ENCODE measurements at regions not wholly inside any gene's neighbourhood (a gene's known extent, or its start where the extent isn't known, plus 50 kb on each side); places are given as distances from the start of the nearest gene placed in this dataset.

DNA sequence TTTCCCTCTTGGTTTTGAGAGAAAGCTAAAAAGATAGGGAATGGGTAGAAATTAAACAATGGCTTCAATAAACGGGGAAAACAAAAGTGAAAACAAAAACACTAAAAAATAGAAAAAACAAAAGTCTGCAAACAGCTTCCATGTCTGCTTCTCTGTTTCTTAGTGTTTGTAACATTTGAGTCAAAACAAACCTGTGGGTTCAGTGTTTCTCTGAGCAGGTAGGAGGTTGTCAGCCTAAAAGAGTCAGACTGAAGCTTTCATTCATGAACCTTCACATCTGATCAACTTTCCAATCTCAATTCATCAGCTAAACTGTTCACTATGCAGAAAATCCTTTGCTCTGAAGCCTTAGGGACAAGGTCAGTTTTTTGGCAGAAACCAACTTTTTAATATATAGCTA is 102.5 kb upstream of the ADAMTS16 start (continued):
- TF ChIP-seq ZNF114 (CRISPR knock-in tag; IDR thresholded peaks at IDR 0.05) (no peak), CREB1 (CRISPR knock-in tag; IDR thresholded peaks at IDR 0.05; ENCODE audit: low read depth) (no peak)

DNA sequence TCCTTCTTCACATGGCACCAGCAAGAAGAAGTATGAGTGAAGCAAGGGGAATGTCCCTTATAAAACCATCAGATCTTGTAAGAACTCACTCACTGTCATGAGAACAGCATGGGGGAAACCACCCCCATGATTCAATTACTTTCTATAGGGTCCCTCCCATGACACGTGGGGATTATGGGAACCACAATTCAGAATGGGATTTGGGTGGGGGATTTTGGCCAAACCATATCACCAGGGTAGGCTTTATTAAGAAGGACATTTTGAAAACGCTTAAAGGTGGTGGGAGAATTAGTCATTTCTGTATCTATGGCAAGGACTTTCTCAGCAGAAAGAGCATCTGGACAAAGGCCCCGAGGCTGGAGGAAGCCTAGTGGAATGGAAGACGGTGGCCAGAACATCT is 100.2 kb upstream of the ADAMTS16 start:
- Mint-ChIP-seq H3K27ac (no peak overlapping the region), H3K36me3 (ENCODE audit: low read depth) (no peaks in the 10 kb centered on the region), H3K4me1 (no peaks in the 10 kb centered on the region), H3K9me3 (no peaks in the 10 kb centered on the region), H3K4me3 (no peak overlapping the region), H3K27me3 (ENCODE audit: insufficient read depth, low read depth, poor library complexity) (no peaks in the 10 kb centered on the region)
- Histone ChIP-seq H3K36me3 (ENCODE audit: insufficient read depth) (0 out of 2 replicates have a peak, but pooled peaks cover 6% of the 10 kb centered on the region), H3K4me2 (no peak overlapping the region), H3K79me2 (replicated peaks; ENCODE audit: insufficient read depth) (no peaks in the 10 kb centered on the region), H3K4me3 (no peak overlapping the region), H3K4me1 (ENCODE audit: insufficient read depth) (no peaks in the 10 kb centered on the region), H2AFZ (no peak overlapping the region), H3F3A (replicated peaks; ENCODE audit: low read depth) (no peaks in the 10 kb centered on the region), H4K20me1 (replicated peaks; ENCODE audit: insufficient read depth) (no peaks in the 10 kb centered on the region), H3K27me3 (ENCODE audit: insufficient read depth) (no peaks in the 10 kb centered on the region), H3K27ac (ENCODE audit: low read depth) (no peak overlapping the region), H3K9me2 (ENCODE audit: insufficient read depth) (0 out of 2 replicates have a peak, but pooled peaks cover 4% of the 10 kb centered on the region)
- DNase-seq (ENCODE audit: low spot score): no peak
- ATAC-seq: no peak
- TF ChIP-seq, protein P1, sequence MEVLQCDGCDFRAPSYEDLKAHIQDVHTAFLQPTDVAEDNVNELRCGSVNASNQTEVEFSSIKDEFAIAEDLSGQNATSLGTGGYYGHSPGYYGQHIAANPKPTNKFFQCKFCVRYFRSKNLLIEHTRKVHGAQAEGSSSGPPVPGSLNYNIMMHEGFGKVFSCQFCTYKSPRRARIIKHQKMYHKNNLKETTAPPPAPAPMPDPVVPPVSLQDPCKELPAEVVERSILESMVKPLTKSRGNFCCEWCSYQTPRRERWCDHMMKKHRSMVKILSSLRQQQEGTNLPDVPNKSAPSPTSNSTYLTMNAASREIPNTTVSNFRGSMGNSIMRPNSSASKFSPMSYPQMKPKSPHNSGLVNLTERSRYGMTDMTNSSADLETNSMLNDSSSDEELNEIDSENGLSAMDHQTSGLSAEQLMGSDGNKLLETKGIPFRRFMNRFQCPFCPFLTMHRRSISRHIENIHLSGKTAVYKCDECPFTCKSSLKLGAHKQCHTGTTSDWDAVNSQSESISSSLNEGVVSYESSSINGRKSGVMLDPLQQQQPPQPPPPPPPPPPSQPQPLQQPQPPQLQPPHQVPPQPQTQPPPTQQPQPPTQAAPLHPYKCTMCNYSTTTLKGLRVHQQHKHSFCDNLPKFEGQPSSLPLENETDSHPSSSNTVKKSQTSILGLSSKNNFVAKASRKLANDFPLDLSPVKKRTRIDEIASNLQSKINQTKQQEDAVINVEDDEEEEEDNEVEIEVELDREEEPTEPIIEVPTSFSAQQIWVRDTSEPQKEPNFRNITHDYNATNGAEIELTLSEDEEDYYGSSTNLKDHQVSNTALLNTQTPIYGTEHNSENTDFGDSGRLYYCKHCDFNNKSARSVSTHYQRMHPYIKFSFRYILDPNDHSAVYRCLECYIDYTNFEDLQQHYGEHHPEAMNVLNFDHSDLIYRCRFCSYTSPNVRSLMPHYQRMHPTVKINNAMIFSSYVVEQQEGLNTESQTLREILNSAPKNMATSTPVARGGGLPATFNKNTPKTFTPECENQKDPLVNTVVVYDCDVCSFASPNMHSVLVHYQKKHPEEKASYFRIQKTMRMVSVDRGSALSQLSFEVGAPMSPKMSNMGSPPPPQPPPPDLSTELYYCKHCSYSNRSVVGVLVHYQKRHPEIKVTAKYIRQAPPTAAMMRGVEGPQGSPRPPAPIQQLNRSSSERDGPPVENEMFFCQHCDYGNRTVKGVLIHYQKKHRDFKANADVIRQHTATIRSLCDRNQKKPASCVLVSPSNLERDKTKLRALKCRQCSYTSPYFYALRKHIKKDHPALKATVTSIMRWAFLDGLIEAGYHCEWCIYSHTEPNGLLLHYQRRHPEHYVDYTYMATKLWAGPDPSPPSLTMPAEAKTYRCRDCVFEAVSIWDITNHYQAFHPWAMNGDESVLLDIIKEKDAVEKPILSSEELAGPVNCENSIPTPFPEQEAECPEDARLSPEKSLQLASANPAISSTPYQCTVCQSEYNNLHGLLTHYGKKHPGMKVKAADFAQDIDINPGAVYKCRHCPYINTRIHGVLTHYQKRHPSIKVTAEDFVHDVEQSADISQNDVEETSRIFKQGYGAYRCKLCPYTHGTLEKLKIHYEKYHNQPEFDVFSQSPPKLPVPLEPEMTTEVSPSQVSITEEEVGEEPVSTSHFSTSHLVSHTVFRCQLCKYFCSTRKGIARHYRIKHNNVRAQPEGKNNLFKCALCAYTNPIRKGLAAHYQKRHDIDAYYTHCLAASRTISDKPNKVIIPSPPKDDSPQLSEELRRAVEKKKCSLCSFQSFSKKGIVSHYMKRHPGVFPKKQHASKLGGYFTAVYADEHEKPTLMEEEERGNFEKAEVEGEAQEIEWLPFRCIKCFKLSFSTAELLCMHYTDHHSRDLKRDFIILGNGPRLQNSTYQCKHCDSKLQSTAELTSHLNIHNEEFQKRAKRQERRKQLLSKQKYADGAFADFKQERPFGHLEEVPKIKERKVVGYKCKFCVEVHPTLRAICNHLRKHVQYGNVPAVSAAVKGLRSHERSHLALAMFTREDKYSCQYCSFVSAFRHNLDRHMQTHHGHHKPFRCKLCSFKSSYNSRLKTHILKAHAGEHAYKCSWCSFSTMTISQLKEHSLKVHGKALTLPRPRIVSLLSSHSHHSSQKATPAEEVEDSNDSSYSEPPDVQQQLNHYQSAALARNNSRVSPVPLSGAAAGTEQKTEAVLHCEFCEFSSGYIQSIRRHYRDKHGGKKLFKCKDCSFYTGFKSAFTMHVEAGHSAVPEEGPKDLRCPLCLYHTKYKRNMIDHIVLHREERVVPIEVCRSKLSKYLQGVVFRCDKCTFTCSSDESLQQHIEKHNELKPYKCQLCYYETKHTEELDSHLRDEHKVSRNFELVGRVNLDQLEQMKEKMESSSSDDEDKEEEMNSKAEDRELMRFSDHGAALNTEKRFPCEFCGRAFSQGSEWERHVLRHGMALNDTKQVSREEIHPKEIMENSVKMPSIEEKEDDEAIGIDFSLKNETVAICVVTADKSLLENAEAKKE (CRISPR knock-in tag; IDR thresholded peaks at IDR 0.05): no peak
- no peak for TF ChIP-seq CREB1 (CRISPR knock-in tag; IDR thresholded peaks at IDR 0.05; ENCODE audit: low read depth)
- TF ChIP-seq, protein P2, sequence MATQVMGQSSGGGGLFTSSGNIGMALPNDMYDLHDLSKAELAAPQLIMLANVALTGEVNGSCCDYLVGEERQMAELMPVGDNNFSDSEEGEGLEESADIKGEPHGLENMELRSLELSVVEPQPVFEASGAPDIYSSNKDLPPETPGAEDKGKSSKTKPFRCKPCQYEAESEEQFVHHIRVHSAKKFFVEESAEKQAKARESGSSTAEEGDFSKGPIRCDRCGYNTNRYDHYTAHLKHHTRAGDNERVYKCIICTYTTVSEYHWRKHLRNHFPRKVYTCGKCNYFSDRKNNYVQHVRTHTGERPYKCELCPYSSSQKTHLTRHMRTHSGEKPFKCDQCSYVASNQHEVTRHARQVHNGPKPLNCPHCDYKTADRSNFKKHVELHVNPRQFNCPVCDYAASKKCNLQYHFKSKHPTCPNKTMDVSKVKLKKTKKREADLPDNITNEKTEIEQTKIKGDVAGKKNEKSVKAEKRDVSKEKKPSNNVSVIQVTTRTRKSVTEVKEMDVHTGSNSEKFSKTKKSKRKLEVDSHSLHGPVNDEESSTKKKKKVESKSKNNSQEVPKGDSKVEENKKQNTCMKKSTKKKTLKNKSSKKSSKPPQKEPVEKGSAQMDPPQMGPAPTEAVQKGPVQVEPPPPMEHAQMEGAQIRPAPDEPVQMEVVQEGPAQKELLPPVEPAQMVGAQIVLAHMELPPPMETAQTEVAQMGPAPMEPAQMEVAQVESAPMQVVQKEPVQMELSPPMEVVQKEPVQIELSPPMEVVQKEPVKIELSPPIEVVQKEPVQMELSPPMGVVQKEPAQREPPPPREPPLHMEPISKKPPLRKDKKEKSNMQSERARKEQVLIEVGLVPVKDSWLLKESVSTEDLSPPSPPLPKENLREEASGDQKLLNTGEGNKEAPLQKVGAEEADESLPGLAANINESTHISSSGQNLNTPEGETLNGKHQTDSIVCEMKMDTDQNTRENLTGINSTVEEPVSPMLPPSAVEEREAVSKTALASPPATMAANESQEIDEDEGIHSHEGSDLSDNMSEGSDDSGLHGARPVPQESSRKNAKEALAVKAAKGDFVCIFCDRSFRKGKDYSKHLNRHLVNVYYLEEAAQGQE (IDR thresholded peaks at IDR 0.05; ENCODE audit: unreplicated experiment): no peak
- no peak for TF ChIP-seq STAT1 (IDR thresholded peaks at IDR 0.05; ENCODE audit: unreplicated experiment)
- no peak for TF ChIP-seq JUNB (IDR thresholded peaks at IDR 0.05; ENCODE audit: unreplicated experiment)
- no peak for TF ChIP-seq EZH2phosphoT487 (IDR thresholded peaks at IDR 0.05; ENCODE audit: unreplicated experiment)
- TF ChIP-seq NANOG (IDR thresholded peaks at IDR 0.05; ENCODE audit: borderline replicate concordance): no peak
- TF ChIP-seq ZNF114 (CRISPR knock-in tag; IDR thresholded peaks at IDR 0.05): no peak
- TF ChIP-seq POLR2AphosphoS5 (IDR thresholded peaks at IDR 0.05; ENCODE audit: low read depth): no peak
- TF ChIP-seq EZH2 (IDR thresholded peaks at IDR 0.05; ENCODE audit: low read depth, unreplicated experiment): no peak
- no peak for TF ChIP-seq ZNF331 (CRISPR knock-in tag; IDR thresholded peaks at IDR 0.05; ENCODE audit: low read depth)
- TF ChIP-seq, protein P3, sequence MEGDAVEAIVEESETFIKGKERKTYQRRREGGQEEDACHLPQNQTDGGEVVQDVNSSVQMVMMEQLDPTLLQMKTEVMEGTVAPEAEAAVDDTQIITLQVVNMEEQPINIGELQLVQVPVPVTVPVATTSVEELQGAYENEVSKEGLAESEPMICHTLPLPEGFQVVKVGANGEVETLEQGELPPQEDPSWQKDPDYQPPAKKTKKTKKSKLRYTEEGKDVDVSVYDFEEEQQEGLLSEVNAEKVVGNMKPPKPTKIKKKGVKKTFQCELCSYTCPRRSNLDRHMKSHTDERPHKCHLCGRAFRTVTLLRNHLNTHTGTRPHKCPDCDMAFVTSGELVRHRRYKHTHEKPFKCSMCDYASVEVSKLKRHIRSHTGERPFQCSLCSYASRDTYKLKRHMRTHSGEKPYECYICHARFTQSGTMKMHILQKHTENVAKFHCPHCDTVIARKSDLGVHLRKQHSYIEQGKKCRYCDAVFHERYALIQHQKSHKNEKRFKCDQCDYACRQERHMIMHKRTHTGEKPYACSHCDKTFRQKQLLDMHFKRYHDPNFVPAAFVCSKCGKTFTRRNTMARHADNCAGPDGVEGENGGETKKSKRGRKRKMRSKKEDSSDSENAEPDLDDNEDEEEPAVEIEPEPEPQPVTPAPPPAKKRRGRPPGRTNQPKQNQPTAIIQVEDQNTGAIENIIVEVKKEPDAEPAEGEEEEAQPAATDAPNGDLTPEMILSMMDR (conservative IDR thresholded peaks at IDR 0.05; ENCODE audit: low read depth in 2 of 2): no peak

All from GM23338 (cell line).